ENCODE measurements at regions not wholly inside any gene's neighbourhood (a gene's known extent, or its start where the extent isn't known, plus 50 kb on each side); places are given as distances from the start of the nearest gene placed in this dataset.

- TF ChIP-seq POLR2A (IDR thresholded peaks at IDR 0.05) = no peak
- TF ChIP-seq, protein P1, sequence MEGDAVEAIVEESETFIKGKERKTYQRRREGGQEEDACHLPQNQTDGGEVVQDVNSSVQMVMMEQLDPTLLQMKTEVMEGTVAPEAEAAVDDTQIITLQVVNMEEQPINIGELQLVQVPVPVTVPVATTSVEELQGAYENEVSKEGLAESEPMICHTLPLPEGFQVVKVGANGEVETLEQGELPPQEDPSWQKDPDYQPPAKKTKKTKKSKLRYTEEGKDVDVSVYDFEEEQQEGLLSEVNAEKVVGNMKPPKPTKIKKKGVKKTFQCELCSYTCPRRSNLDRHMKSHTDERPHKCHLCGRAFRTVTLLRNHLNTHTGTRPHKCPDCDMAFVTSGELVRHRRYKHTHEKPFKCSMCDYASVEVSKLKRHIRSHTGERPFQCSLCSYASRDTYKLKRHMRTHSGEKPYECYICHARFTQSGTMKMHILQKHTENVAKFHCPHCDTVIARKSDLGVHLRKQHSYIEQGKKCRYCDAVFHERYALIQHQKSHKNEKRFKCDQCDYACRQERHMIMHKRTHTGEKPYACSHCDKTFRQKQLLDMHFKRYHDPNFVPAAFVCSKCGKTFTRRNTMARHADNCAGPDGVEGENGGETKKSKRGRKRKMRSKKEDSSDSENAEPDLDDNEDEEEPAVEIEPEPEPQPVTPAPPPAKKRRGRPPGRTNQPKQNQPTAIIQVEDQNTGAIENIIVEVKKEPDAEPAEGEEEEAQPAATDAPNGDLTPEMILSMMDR (IDR thresholded peaks at IDR 0.05 in 8 of 11, conservative IDR thresholded peaks at IDR 0.05 in 3 of 11) = no peak
- TF ChIP-seq POLR2AphosphoS5 (IDR thresholded peaks at IDR 0.05) = no peak
Observed at GRCh38 chr17:79169366-79169765, 94.7 kb downstream of the ENGASE start.
